HG02763 (cell line): ENCODE measurements at regions not wholly inside any gene's neighbourhood (a gene's known extent, or its start where the extent isn't known, plus 50 kb on each side); places are given as distances from the start of the nearest gene placed in this dataset.
"Not testable (repeated sequence)": the region's sequence is repeated elsewhere in the genome, so short reads cannot be mapped to it uniquely, and the experiment has no call there.

Source experiments
- ATAC-seq: cut with Tn5 transposase; IDR thresholded peaks from one replicate; pipeline ENCODE4 v1.9.1; 2021; ENCODE audit warnings: mild to moderate bottlenecking, moderate library complexity; ENCODE audit not compliant: unreplicated experiment

- no peak for ATAC-seq
Observed at GRCh38 chrX:113935518-113935917, 648.4 kb upstream of the HTR2C start.

DNA sequence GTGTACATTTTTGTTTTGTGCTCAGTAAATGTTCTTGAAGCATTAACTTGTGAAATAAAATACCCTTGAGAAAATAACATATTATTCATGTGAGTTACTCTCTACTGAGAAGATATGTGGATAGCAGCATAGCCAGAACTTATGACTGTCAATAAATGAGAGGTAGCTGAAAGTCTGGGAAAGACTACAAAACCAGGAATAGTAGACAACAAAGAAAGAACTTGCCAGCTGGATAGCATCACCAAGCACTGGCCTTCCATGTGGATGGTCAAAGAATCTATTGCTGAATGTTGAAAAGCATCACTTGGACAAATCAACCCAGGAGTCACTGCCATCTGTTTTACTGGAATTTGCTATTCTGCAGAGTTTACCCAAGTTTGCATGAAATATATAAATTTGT is 650.0 kb upstream of the HTR2C start:
- no peak for ATAC-seq

GRCh38 chrX:113929004-113929403 is 654.9 kb upstream of the HTR2C start:
- no peak for ATAC-seq

DNA sequence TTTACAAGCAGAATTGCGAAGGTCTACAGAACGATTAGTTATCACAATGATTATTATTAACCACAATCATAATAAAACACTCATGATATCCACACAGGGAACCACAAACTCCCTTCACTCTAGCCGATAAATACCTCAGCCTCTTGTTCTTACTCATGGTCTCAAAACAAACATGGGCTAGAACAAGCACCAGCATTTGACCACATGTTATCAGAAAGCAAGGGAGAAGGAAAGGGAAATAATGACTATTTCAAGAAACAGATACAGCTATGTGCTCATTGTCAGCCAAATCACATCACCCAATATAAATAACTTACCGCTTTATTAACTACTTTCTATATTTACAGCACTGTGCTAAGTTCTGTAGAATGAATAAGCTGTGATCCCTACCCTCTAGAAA is 663.2 kb upstream of the HTR2C start:
- ATAC-seq, result no peak

DNA sequence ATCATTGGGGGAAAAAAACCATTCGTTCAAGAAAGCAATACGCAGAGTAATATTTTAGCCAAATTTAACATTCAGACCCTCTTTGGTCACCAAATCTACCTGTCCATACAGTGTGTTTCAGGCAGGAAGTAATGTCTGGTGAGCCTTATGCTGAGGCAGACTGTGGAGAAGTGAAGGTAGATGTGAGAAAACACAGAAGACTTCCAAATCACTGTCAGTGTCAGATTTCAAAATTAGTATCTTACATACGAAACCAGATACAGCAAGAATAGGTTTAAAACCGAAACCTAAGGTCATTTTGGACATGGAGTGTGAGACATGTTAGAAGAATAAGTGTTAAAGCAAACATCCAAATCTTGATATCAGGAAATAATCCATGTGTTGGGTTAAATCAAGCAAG is 664.5 kb upstream of the HTR2C start:
- ATAC-seq, result no peak

DNA sequence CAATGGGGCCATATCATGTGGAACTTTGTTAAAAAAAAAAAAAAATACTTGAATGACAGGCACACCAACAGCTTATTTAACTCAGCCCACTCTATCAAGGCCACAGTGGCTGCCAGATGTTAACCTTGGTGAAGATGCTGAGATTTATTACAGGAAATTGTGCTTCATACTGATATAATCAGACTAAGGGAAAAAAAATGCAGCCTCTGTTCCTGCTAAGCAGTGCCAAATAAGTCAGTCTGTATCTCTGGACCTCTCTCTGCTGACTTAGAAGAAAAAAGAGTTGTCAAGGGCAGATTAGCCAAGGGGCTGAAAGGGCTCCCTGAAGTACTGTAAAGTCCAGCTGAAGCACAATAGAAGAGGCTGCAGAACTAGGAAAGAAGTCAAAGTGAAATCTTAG is 677.7 kb upstream of the HTR2C start:
- ATAC-seq, result no peak

DNA sequence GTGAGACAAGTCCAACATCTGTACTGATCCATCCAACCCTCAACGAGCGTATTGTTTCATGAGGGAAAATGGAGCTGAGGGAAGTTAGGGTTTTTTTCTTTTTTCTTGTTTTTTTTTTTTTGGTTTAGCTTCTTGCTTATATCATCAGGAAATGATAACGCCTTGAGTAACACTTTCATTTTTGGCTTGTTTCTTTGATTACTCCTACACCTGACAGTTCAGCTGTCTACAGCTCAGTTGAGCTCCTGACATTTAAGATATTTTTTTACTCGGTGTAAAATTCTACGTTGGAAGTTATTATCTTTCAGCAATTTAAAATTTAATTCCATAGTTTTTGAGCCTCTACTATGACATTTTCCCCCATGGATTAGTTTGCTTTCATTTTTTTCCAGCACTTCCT is 691.0 kb upstream of the HTR2C start:
- ATAC-seq, result no peak

- no peak for ATAC-seq
Observed at GRCh38 chrX:113892401-113892800, 691.5 kb upstream of the HTR2C start.

GRCh38 chrX:113873056-113873455 is 710.8 kb upstream of the HTR2C start:
- no peak for ATAC-seq

GRCh38 chrX:113868711-113869110 is 715.2 kb upstream of the HTR2C start:
- no peak for ATAC-seq

GRCh38 chrX:113868177-113868576 is 715.7 kb upstream of the HTR2C start:
- ATAC-seq, result no peak

DNA sequence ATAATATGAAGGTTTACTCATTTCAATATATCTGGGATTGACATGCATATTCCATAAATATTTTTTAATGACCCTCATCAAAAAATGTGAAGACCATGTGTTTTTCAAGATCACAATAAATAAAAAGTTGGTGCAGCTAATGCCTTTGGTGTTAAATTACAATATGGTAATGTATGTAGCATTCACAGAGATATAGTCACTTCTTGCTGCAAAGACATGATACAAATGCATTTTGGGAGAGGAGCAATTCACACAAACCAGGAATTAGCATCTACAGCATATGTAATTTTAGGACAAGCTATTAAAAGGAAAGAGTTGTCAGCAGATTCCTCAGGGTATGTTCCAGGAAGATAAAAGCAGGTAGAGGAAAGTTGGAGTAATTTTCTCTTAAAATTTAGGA is 734.5 kb upstream of the HTR2C start:
- ATAC-seq, result no peak

- ATAC-seq, result no peak
Observed at GRCh38 chrX:113833096-113834055, 750.5 kb upstream of the HTR2C start.

GRCh38 chrX:113828470-113828869 is 755.4 kb upstream of the HTR2C start:
- no peak for ATAC-seq

- no peak for ATAC-seq
Observed at GRCh38 chrX:113818346-113818745, 765.5 kb upstream of the HTR2C start.

GRCh38 chrX:113804819-113805218 is 779.1 kb upstream of the HTR2C start:
- no peak for ATAC-seq

- ATAC-seq, result no peak
Observed at GRCh38 chrX:113804291-113804690, 779.6 kb upstream of the HTR2C start.

- no peak for ATAC-seq
Observed at GRCh38 chrX:113802837-113803236, 781.0 kb upstream of the HTR2C start.

DNA sequence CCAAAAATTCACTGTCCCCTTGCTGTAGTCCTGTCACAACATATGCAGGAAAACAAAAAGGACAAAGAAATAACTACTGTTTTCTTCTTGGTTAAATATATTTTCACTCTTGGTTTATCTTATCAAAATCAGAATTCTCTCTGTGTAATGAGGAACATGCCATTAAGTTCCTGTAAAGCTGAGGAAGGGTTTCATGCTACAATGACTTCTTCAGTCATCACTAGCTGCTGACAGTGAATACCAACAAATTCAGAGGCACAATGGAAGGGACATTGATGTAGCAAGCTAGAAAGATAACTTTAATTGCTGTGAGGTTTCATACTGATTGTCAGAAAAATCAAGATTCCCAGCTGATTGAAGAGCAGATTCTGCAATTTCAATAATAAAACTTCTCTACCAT is 782.9 kb upstream of the HTR2C start:
- ATAC-seq, result no peak

- ATAC-seq, result no peak
Observed at GRCh38 chrX:113793563-113793962, 790.3 kb upstream of the HTR2C start.

GRCh38 chrX:113790987-113791386 is 792.9 kb upstream of the HTR2C start:
- ATAC-seq, result no peak

DNA sequence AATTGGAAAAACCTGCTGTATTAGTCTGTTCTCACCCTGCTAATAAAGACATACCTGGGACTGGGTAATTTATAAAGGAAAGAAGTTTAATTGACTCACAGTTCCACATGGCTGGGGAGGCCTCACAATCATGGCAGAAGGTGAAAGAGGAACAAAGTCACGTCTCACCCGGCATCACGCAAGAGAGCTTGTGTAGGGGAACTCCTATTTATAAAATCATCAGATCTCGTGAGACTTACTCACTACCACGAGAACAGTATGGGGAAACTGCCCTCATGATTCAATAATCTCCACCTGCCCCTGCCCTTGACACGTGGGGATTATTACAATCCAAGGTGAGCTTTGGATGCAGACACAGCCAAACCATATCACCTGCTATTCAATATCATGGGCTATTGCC is 799.1 kb upstream of the HTR2C start:
- not testable (repeated sequence) for ATAC-seq

- no peak for ATAC-seq
Observed at GRCh38 chrX:113770806-113771205, 813.1 kb upstream of the HTR2C start.
